EH (cell line): ENCODE measurements at regions not wholly inside any gene's neighbourhood (a gene's known extent, or its start where the extent isn't known, plus 50 kb on each side); places are given as distances from the start of the nearest gene placed in this dataset.
"Not testable (repeated sequence)": the region's sequence is repeated elsewhere in the genome, so short reads cannot be mapped to it uniquely, and the experiment has no call there.

ENCODE experiments used
- DNase-seq: peaks from one replicate; pipeline ENCODE4 v3.0.0-alpha.2; 2015; ENCODE audit warnings: low read depth

GRCh38 chr3:182261041-182261440 is 532.3 kb upstream of the ATP11B start:
- DNase-seq = no peak

GRCh38 chr3:182268711-182269110 is 524.6 kb upstream of the ATP11B start:
- no peak for DNase-seq

GRCh38 chr3:182276512-182276911 is 516.8 kb upstream of the ATP11B start:
- no peak for DNase-seq

GRCh38 chr3:182284793-182285192 is 508.5 kb upstream of the ATP11B start:
- no peak for DNase-seq

- DNase-seq = no peak
Measured at GRCh38 chr3:182292591-182292990, 500.7 kb upstream of the ATP11B start.

- DNase-seq = no peak
Measured at GRCh38 chr3:182294256-182294655, 499.0 kb upstream of the ATP11B start.

GRCh38 chr3:182294696-182295095 is 498.6 kb upstream of the ATP11B start:
- no peak for DNase-seq

GRCh38 chr3:182300266-182300665 is 493.0 kb upstream of the ATP11B start:
- DNase-seq = no peak

- no peak for DNase-seq
Measured at GRCh38 chr3:182303169-182303568, 490.1 kb upstream of the ATP11B start.

- DNase-seq = no peak
Measured at GRCh38 chr3:182305881-182306665, 487.2 kb upstream of the ATP11B start.

- DNase-seq = no peak
Measured at GRCh38 chr3:182308328-182308727, 485.0 kb upstream of the ATP11B start.

- DNase-seq = no peak
Measured at GRCh38 chr3:182309120-182309519, 484.2 kb upstream of the ATP11B start.

- no peak for DNase-seq
Measured at GRCh38 chr3:182315313-182315712, 478.0 kb upstream of the ATP11B start.

- DNase-seq = no peak
Measured at GRCh38 chr3:182323126-182323700, 470.1 kb upstream of the ATP11B start.

- no peak for DNase-seq
Measured at GRCh38 chr3:182323898-182324297, 469.4 kb upstream of the ATP11B start.

GRCh38 chr3:182325213-182325950 is 467.9 kb upstream of the ATP11B start:
- no peak for DNase-seq

GRCh38 chr3:182327196-182327681 is 466.1 kb upstream of the ATP11B start:
- DNase-seq = no peak

GRCh38 chr3:182330646-182331045 is 462.7 kb upstream of the ATP11B start:
- no peak for DNase-seq

- DNase-seq = no peak
Measured at GRCh38 chr3:182331341-182331740, 462.0 kb upstream of the ATP11B start.

GRCh38 chr3:182342252-182342651 is 451.1 kb upstream of the ATP11B start:
- no peak for DNase-seq

GRCh38 chr3:182344026-182344425 is 449.3 kb upstream of the ATP11B start:
- not testable (repeated sequence) for DNase-seq

GRCh38 chr3:182349051-182349450 is 444.3 kb upstream of the ATP11B start:
- DNase-seq = no peak

GRCh38 chr3:182349951-182350517 is 443.3 kb upstream of the ATP11B start:
- DNase-seq = no peak
